Stimulated activated naive CD4-positive, alpha-beta T cell (primary cell): ENCODE measurements at regions not wholly inside any gene's neighbourhood (a gene's known extent, or its start where the extent isn't known, plus 50 kb on each side); places are given as distances from the start of the nearest gene placed in this dataset.
A peak's percentile ranks its signal among the peaks of the same experiment; 100 is the strongest.
"Not testable (repeated sequence)": the region's sequence is repeated elsewhere in the genome, so short reads cannot be mapped to it uniquely, and the experiment has no call there.

Experiments
- DNase-seq, 6 experiments: peaks; one replicate each; lab custom pipeline; 2025; lab: John Stamatoyannopoulos, UW

DNA sequence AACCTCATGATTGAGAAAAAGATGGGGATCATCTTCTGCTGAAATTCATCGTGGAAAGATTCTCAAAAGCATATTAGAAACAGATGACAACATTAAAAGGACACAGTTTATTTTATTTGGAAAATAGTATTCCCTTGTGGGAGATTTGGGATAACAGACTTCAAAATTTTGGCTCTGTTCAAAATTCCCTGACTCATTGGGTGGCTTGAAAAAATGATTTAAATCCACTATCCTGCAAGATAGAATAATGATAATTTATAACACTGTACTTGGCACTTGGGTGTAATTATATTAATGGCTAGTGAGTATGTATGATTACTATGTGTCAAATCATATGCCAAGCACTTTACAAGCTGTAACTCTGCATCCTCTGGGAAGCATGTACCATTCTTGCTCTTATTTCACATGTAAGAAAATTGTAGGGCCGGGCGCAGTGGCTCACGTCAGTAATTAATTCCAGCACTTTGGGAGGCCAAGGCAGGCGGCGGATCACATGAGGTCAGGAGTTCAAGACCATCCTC, 128.8 kb downstream of the LMNTD1 start:
- DNase-seq = no peak

DNA sequence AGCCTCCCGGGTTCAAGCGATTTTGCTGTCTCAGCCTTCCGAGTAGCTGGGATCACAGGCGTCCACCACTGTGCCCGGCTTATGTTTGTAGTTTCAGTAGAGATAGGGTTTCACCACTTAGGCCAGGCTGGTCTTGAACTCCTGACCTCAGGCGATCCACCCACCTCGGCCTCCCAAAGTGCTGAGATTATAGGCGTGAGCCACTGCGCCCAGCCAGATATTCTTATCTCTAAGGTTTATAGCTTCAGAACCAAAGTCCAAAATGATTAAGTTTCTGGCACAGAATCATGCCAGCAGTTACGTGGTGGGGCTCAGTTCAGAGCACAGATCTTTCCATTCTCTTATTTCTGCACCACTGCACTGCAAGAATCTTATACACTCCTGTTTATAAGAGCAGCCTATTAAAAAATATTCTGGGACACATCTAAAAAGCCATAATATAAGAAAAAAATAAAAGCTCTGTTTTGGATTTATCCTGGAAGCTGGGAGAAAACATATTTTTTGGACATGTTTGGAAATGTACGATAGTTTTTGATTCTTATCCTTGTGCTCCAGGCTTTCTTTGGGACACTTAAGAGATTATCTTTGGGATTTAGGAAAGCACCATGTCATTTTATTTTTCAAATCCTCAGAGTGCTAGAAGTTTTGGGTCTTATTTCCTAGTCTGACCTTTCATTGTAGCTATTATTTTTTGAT, 129.6 kb downstream of the LMNTD1 start:
- DNase-seq = no peak

GRCh38 chr12:25422241-25422640, 130.8 kb downstream of the LMNTD1 start:
- DNase-seq = no peak

DNA sequence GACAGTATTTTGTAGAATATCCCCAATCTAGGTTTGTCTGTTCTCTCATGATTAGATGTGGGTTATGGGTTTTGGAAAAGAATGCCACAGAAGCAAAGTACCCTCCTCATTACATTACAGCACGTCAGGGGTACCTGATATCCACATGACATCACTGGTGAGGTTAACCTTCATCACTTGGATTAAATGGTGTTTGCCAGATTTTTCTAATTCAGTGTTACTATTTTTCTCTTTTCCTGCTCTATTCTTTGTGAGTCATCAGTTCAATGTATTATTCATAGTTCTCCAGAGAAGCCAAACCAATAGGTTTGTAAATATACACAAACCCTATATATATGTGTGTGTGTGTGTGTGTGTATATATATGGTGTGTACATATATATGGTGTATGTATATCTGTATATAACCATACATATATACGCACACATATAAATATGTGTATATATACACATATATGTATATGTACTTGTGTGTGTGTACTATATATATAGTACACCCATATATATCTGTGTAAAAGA, 131.4 kb downstream of the LMNTD1 start:
- no peak for DNase-seq

- DNase-seq = no peak
Observed at GRCh38 chr12:25420116-25420515, 133.0 kb downstream of the LMNTD1 start.

DNA sequence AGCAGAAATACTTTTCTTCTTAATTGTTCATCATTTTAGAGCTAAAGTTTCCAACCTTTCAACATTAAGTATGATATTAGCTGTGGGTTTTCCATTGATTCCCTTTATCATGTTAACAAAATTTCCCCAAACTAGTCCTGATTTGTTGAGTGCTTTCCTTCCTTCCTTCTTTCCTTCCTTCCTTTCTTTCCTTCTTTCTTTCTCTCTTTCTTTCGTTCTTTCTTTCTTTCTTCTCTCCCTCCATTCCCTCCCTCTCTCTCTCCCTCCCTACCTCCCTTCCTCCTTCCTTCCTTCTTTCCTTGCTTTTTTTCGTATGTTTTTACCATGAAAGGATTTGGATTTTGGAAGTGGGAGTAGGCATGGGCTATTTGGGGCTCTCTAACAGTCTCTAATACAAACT, 133.5 kb downstream of the LMNTD1 start:
- no peak for DNase-seq

DNA sequence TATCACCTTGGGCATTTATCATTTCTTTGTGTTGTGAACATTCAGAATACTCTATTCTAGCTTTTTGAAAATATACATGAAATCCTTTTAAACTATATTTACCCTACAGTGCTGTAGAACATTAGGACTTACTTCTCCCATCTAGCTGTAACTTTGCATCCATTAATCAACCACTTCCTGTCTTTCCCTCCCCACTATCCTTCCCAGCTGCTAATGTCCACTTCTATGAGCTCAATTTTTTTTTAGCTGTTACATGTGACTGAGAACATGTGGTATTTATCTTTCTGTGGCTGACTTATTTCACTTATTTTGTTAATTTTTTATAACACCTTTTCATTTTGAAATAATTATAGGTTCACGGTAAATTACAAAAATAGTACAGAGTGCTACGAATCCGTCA, 136.0 kb downstream of the LMNTD1 start:
- no peak for DNase-seq

DNA sequence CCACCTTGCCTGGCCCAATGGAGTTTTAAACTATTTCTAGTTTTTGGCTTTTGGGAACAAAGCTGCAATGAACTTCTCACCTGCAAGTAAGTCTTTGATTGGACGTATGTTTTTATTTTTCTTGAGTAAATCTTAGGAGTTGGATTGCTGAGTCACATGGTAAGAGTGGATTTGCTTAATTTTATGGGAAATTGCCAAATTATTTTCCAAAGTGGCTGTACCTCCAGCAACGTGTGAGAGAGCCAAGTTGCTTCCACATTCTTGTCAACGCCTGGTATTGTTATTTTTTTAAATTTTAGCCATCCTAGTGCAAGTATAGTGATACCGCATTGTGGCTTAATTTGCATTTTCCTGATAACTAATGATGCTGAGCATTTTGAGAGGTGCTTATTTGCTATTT, 136.6 kb downstream of the LMNTD1 start:
- DNase-seq = no peak

DNA sequence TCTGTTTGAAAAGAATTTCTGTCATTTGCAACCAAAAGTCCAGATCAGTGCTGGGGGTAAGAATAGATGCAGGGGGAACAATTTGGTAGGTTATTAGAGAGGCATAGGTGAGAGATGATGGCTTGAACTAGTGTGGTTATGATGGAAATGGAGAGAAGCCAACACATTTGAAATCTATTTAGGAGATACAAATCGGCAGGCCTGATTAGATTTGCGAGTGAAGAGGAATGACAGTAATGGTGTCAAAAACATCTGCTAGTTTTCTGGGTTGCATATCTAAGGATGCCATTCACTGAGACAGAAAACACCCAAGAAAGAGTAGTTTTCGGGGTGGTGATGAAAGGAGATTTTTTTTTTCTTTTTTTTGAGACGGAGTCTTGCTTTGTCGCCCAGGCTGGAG, 138.1 kb downstream of the LMNTD1 start:
- no peak for DNase-seq

- no peak for DNase-seq
Observed at GRCh38 chr12:25412735-25413134, 140.3 kb downstream of the LMNTD1 start.

GRCh38 chr12:25404955-25405354, 148.1 kb downstream of the LMNTD1 start:
- DNase-seq = no peak

DNA sequence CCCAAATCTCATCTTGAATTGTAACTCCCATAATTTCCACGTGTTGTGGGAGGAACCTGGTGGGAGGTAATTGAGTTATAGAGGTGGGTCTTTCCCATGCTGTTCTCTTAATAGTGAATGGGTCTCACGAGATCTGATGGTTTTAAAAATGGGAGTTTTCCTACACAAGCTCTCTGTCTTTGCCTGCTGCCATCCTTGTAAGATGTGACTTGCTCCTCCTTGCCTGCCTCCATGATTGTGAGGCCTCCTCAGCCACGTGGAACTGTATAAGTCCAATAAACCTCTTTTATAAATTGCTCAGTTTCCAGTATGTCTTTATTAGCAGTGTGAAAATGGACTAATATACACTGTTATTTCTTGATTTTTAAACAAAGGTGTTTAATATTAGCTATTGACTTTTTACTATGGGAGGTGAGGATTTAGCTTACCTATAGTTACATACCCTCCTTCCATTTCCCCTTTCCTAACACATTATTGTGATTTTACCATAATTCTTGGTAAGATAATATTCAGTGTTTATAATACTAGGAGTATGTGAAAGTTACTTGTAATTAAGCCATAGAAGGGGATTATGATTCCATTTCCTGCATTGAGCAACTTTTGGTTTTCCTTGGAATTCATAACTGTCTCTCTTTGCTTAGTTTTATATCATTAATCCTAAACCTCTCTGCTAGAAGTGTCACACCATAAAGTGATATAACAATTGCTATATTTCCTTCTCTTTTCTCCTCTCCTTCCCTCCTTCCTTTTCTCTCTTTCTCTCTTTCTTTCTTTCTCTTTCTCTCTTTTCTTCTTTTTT, 151.0 kb upstream of the KRAS start:
- DNase-seq = no peak

DNA sequence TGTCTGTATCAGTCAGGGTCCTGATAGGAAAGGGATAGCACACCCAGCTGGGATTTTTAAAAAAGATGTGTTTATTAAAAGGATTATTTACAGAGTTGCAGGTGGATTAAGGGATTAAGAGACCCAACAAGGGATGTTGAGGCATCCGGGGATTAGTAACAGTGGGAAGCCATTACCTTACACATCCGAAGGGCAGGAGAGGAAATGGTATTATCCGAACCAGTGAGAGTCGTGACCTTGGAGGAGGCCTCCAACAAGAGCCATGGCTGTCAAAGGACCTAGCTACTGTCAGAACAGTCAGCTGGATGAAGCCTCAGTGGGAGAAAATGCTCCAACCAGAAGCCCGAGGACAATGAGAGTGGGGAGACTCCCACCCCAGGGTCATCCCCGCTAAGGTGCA, 146.3 kb upstream of the KRAS start:
- DNase-seq = no peak

DNA sequence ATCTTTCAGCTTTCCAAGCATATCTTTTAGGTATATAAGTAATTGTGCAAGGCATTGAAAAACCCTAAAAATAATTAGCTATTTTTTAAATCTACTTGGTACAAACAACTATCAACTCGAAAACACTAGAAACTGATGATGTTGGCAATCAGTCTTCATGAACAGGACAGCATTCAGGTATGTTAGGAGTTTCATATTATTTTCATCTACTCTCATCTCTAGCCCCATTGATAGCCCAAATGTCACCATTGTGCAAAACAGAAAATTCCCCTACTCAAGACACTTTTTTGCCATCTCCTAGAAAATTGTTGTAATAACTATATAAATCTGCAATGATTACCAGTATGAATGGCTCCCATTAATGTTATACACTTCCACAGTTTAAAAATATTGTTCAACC, 144.5 kb upstream of the KRAS start:
- no peak for DNase-seq

DNA sequence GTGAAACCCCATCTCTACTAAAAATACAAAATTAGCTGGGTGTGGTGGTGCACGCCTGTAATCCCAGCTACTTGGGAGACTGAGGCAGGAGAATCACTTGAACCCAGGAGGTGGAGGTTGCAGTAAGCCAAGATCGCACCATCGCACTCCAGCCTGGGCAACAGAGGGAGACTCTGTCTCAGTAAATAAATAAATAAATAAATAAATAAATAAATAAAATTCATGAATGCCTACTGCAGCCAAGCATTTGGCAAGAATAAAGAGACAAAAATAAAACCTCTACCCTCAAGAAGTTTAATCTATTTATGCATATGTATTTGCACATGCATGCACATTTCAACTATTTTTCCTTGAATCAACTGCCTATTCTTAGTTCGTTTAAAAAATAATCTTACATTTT, 144.0 kb upstream of the KRAS start:
- DNase-seq = not testable (repeated sequence)

DNA sequence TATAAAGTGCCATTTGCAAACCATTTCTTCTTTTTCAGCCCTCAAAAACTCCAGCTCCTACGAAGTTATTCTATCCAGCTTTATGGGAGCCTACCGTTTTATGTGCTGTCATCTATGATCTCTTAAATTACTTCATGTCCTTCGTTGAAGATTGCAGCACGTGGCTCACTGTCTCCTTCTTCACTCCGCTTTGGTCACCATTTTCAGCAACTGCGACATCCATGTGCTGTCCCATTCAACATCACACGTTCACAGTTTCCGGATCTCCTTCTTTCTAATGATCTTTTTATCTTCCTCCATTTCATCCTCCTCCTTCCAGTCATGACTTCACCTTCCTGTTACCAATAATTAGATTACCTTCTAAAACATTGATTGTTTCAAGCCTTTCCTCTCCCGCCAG, 143.3 kb upstream of the KRAS start:
- no peak for DNase-seq

- DNase-seq = not testable (repeated sequence)
Observed at GRCh38 chr12:25391346-25391745, 140.6 kb upstream of the KRAS start.

DNA sequence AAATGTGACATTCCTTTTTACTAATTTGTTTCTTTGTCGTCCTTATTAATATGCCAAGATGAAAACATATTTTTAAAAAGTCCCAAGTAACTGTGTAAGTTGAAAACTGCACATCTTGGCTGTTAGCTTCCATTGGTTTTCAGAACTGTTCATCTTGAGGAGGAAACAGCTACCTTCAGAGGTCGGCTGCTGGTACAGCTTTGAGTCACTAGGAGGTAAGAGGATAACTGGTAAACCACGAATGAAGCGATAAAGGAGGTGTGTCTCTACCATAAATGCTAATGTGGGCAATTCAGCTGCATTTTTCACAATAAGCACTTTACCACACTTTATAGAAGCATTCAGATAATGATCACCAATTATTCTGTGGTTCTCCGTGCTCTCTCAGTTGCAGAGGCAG, 137.5 kb upstream of the KRAS start:
- peak in 1 of 6 experiments; percentile 9 for DNase-seq

- DNase-seq = no peak
Observed at GRCh38 chr12:25387732-25388050, 137.0 kb upstream of the KRAS start.

GRCh38 chr12:25386831-25387731, 136.4 kb upstream of the KRAS start:
- DNase-seq = peak; percentile 58 to 87 (median 71)

GRCh38 chr12:25384893-25385248, 134.1 kb upstream of the KRAS start:
- DNase-seq = no peak
